ENCODE measurements at regions not wholly inside any gene's neighbourhood (a gene's known extent, or its start where the extent isn't known, plus 50 kb on each side); places are given as distances from the start of the nearest gene placed in this dataset.

GRCh38 chr6:14739827-14740226 is 506.0 kb upstream of the JARID2 start:
- no peak for ATAC-seq
- intact Hi-C loops (cut with micrococcal nuclease; ENCODE audit: unreplicated experiment) (no loop called here), in situ Hi-C loops (cut with HindIII; ENCODE audit: extremely low pct_ligation_motif_present, low pct_unique_long_range_greater_than_20kb) (no loop called here)
- Histone ChIP-seq H3K79me2 (ENCODE audit: insufficient read depth, low read length) (no peaks in the 10 kb centered on the region), H3K4me2 (ENCODE audit: low read depth, low read length) (no peak overlapping the region), H3K36me3 (replicated peaks in 1 of 2; ENCODE audit: control insufficient read depth in 1 of 2, insufficient read depth in 2 of 2, low read length in 2 of 2) (no peaks in the 10 kb centered on the region), H3K4me3 (replicated peaks in 1 of 3; ENCODE audit: insufficient read depth in 1 of 3, low read depth in 2 of 3, low read length in 3 of 3) (no peak overlapping the region), H4K20me1 (ENCODE audit: insufficient read depth, low read length) (no peaks in the 10 kb centered on the region), H3K27me3 (ENCODE audit: control insufficient read depth in 1 of 2, insufficient read depth in 2 of 2, low read length in 2 of 2) (0 out of 5 replicates have a peak, but pooled peaks cover 0 to 3% of the 10 kb centered on the region in 2 experiments), H3K9me3 (ENCODE audit: low read length) (no peaks in the 10 kb centered on the region), H3K27ac (ENCODE audit: extremely low read length, insufficient read depth, low read length) (no peak overlapping the region), H3K4me1 (ENCODE audit: insufficient read depth, low read length) (no peaks in the 10 kb centered on the region), H2AFZ (ENCODE audit: low read length) (no peak overlapping the region), H3K9ac (ENCODE audit: insufficient read depth, low read depth, low read length) (no peak overlapping the region)
- CTCF ChIA-PET (ENCODE audit: low intra/inter-chr PET ratio, low total read pairs): no interaction called here
- DNase-seq (ENCODE audit: low spot score): no peak
- WGBS (ENCODE audit: low lambda C conversion rate): 38% methylated on average over 7 of the region's 7 CpGs
- FAIRE-seq: no peak
- TF ChIP-seq ELK4 (CRISPR knock-in tag; IDR thresholded peaks at IDR 0.05; ENCODE audit: borderline replicate concordance) (no peak), ZBTB1 (CRISPR knock-in tag; IDR thresholded peaks at IDR 0.05; ENCODE audit: borderline replicate concordance) (no peak), ZNF773 (CRISPR knock-in tag; IDR thresholded peaks at IDR 0.05; ENCODE audit: borderline replicate concordance) (no peak), JDP2 (CRISPR knock-in tag; IDR thresholded peaks at IDR 0.05; ENCODE audit: borderline replicate concordance) (no peak), ARNTL (CRISPR knock-in tag; IDR thresholded peaks at IDR 0.05) (no peak), ZNF737 (CRISPR knock-in tag; IDR thresholded peaks at IDR 0.05; ENCODE audit: borderline replicate concordance) (no peak)
- BruUV-seq (replicated peaks): no TSS peak
- POLR2A ChIA-PET: no interaction called here

GRCh38 chr6:14742171-14742570 is 503.7 kb upstream of the JARID2 start:
- Histone ChIP-seq H3K4me3 (replicated peaks in 1 of 3; ENCODE audit: insufficient read depth in 1 of 3, low read depth in 2 of 3, low read length in 3 of 3) (no peak overlapping the region), H3K4me1 (ENCODE audit: insufficient read depth, low read length) (0 out of 2 replicates have a peak, but pooled peaks cover 9% of the 10 kb centered on the region), H3K79me2 (ENCODE audit: insufficient read depth, low read length) (no peaks in the 10 kb centered on the region), H3K36me3 (replicated peaks in 1 of 2; ENCODE audit: control insufficient read depth in 1 of 2, insufficient read depth in 2 of 2, low read length in 2 of 2) (no peaks in the 10 kb centered on the region), H4K20me1 (ENCODE audit: insufficient read depth, low read length) (no peaks in the 10 kb centered on the region), H3K4me2 (ENCODE audit: low read depth, low read length) (no peak overlapping the region), H2AFZ (ENCODE audit: low read length) (no peak overlapping the region), H3K27ac (ENCODE audit: extremely low read length, insufficient read depth, low read length) (no peak overlapping the region), H3K9me3 (ENCODE audit: low read length) (no peaks in the 10 kb centered on the region), H3K9ac (ENCODE audit: insufficient read depth, low read depth, low read length) (no peak overlapping the region), H3K27me3 (ENCODE audit: control insufficient read depth in 1 of 2, insufficient read depth in 2 of 2, low read length in 2 of 2) (0 out of 5 replicates have a peak, but pooled peaks cover 0 to 3% of the 10 kb centered on the region in 2 experiments)
- BruUV-seq (replicated peaks): no TSS peak
- 69% methylated on average over 2 of the region's 2 CpGs for WGBS (ENCODE audit: low lambda C conversion rate)
- ChIA-PET POLR2A (no interaction called here), CTCF (ENCODE audit: low intra/inter-chr PET ratio, low total read pairs) (no interaction called here)
- intact Hi-C loops (cut with micrococcal nuclease; ENCODE audit: unreplicated experiment): no loop called here
- no peak for ATAC-seq
- no peak for DNase-seq (ENCODE audit: low spot score)
- FAIRE-seq: no peak
- in situ Hi-C loops (cut with HindIII; ENCODE audit: extremely low pct_ligation_motif_present, low pct_unique_long_range_greater_than_20kb): no loop called here
- no peak for TF ChIP-seq IRF2 (CRISPR knock-in tag; IDR thresholded peaks at IDR 0.05)
- TF ChIP-seq HNRNPLL (IDR thresholded peaks at IDR 0.05; ENCODE audit: low read depth, low read length, poor library complexity, severe bottlenecking): no peak
- TF ChIP-seq KDM4B (CRISPR knock-in tag; IDR thresholded peaks at IDR 0.05): no peak
- TF ChIP-seq ZNF468 (CRISPR knock-in tag; IDR thresholded peaks at IDR 0.05): no peak
- TF ChIP-seq MTF1 (CRISPR knock-in tag; IDR thresholded peaks at IDR 0.05): no peak
- no peak for TF ChIP-seq ZNF746 (CRISPR knock-in tag; IDR thresholded peaks at IDR 0.05)
- TF ChIP-seq ZNF704 (CRISPR knock-in tag; IDR thresholded peaks at IDR 0.05; ENCODE audit: borderline replicate concordance): no peak
- no peak for TF ChIP-seq TAF15 (IDR thresholded peaks at IDR 0.05; ENCODE audit: low read depth, low read length, poor library complexity, severe bottlenecking)
- no peak for TF ChIP-seq MEIS1 (CRISPR knock-in tag; IDR thresholded peaks at IDR 0.05; ENCODE audit: borderline replicate concordance)

Measured in HepG2 (cell line).